SH-SY5Y (cell line): ENCODE measurements at regions not wholly inside any gene's neighbourhood (a gene's known extent, or its start where the extent isn't known, plus 50 kb on each side); places are given as distances from the start of the nearest gene placed in this dataset.

ENCODE experiments used
- GATA2 ChIP-seq: IDR thresholded peaks from 2 replicates; pipeline ENCODE4 v1.6.1; 2011; ENCODE audit warnings: mild to moderate bottlenecking, low read depth, low read length
- GATA3 ChIP-seq: IDR thresholded peaks from 2 replicates; pipeline ENCODE4 v1.6.1; 2011; ENCODE audit warnings: low read depth, mild to moderate bottlenecking, low read length, moderate library complexity

GRCh38 chr4:136873555-136873954, 658.7 kb downstream of the PCDH18 start:
- no peak for TF ChIP-seq GATA3
- no peak for TF ChIP-seq GATA2

GRCh38 chr4:136867465-136867864, 664.8 kb downstream of the PCDH18 start:
- TF ChIP-seq GATA2 (no peak), GATA3 (no peak)

GRCh38 chr4:136865526-136865925, 666.8 kb downstream of the PCDH18 start:
- no peak for TF ChIP-seq GATA3
- TF ChIP-seq GATA2 = no peak

GRCh38 chr4:136864604-136865185, 667.6 kb downstream of the PCDH18 start:
- no peak for TF ChIP-seq GATA2
- TF ChIP-seq GATA3 = no peak

GRCh38 chr4:136863756-136864155, 668.5 kb downstream of the PCDH18 start:
- no peak for TF ChIP-seq GATA3
- no peak for TF ChIP-seq GATA2

GRCh38 chr4:136862653-136863052, 669.6 kb downstream of the PCDH18 start:
- TF ChIP-seq GATA3 = no peak
- TF ChIP-seq GATA2 = no peak

- no peak for TF ChIP-seq GATA2
- no peak for TF ChIP-seq GATA3
Measured at GRCh38 chr4:136861091-136861490, 671.2 kb downstream of the PCDH18 start.

- no peak for TF ChIP-seq GATA3
- TF ChIP-seq GATA2 = no peak
Measured at GRCh38 chr4:136858903-136859302, 673.4 kb downstream of the PCDH18 start.

- TF ChIP-seq GATA2 (no peak), GATA3 (no peak)
Measured at GRCh38 chr4:136855886-136856285, 676.4 kb downstream of the PCDH18 start.

GRCh38 chr4:136850446-136850845, 681.8 kb downstream of the PCDH18 start:
- TF ChIP-seq GATA3 (no peak), GATA2 (no peak)

GRCh38 chr4:136847881-136848621, 684.2 kb downstream of the PCDH18 start:
- no peak for TF ChIP-seq GATA3
- no peak for TF ChIP-seq GATA2

GRCh38 chr4:136841526-136841925, 690.8 kb downstream of the PCDH18 start:
- TF ChIP-seq GATA3 = no peak
- TF ChIP-seq GATA2 = no peak

- TF ChIP-seq GATA3 = no peak
- TF ChIP-seq GATA2 = no peak
Measured at GRCh38 chr4:136838607-136839006, 693.7 kb downstream of the PCDH18 start.

- TF ChIP-seq GATA2 (no peak), GATA3 (no peak)
Measured at GRCh38 chr4:136831553-136831952, 700.7 kb downstream of the PCDH18 start.

GRCh38 chr4:136829280-136829679, 703.0 kb downstream of the PCDH18 start:
- TF ChIP-seq GATA3 (no peak), GATA2 (no peak)
